HG03025 (cell line): ENCODE measurements at regions not wholly inside any gene's neighbourhood (a gene's known extent, or its start where the extent isn't known, plus 50 kb on each side); places are given as distances from the start of the nearest gene placed in this dataset.
"Not testable (repeated sequence)": the region's sequence is repeated elsewhere in the genome, so short reads cannot be mapped to it uniquely, and the experiment has no call there.

Source experiments
- ATAC-seq: cut with Tn5 transposase; IDR thresholded peaks from one replicate; pipeline ENCODE4 v1.9.1; 2021; ENCODE audit warnings: mild to moderate bottlenecking, moderate library complexity; ENCODE audit not compliant: unreplicated experiment, low FRiP score

GRCh38 chr11:95413761-95414160 is 182.8 kb upstream of the SESN3 start:
- no peak for ATAC-seq

- no peak for ATAC-seq
Observed at GRCh38 chr11:95413021-95413420, 182.0 kb upstream of the SESN3 start.

DNA sequence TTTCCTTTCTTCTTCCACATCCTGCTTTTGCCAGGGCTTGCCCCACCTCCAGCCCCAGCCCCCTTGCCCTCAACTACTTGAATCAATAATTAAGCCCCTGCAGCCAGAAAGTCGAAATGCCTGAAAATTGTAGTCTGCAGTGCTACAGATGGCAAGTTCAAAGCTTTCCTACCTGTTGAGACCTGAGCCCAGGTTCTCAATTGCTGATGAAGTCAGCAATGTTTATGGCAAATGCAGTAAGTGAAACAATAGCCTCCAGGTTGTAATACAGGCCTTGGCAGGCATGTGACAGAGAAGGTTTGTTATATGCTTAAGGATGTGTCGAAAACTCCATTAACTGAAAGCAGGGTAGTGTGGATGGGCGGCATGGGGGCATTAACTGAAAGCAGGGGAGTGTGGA is 181.1 kb upstream of the SESN3 start:
- ATAC-seq: no peak

- ATAC-seq: not testable (repeated sequence)
Observed at GRCh38 chr11:95410707-95411106, 179.7 kb upstream of the SESN3 start.

- no peak for ATAC-seq
Observed at GRCh38 chr11:95406271-95406670, 175.3 kb upstream of the SESN3 start.

DNA sequence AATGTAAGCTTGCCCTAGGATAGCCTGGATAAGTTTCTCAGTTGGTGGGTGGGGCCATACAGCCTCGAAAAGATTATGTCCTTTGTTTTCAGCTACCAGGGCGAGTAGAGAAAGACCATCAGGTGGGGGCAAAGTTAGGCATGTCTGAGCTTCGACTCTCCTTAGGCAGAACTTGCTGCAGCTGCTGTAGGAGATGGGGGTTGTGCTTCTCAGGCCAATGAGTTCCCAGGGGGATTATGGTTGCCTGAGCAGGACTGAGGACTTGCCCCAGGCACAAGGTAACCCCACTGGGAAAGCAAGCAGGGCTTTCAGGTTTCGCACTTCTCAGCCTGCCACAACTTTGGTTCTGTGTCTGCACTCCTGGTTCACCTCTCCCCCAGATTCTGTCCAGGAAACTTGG is 173.4 kb upstream of the SESN3 start:
- ATAC-seq: no peak

GRCh38 chr11:95398437-95399112 is 167.6 kb upstream of the SESN3 start:
- ATAC-seq: no peak

DNA sequence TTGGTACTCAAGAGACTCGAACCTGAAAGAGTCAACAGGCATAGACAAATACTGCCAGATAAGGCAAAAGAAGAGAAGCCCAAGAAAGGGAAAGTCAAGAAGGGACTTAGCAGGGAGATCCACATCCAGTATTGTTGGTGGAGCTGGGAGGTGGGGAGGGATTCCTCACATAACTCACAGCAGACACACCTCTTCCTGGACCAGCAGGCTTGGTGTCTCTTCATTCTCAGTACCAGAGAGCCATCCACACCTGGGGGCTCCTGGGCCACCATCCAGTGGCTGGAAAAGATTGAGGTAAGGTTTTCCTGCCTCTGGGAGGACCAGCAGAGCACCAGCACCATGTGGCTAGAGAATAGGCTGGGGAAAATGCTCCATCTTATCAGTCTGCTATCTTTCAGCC is 161.6 kb upstream of the SESN3 start:
- no peak for ATAC-seq

GRCh38 chr11:95389427-95389826 is 158.4 kb upstream of the SESN3 start:
- no peak for ATAC-seq

DNA sequence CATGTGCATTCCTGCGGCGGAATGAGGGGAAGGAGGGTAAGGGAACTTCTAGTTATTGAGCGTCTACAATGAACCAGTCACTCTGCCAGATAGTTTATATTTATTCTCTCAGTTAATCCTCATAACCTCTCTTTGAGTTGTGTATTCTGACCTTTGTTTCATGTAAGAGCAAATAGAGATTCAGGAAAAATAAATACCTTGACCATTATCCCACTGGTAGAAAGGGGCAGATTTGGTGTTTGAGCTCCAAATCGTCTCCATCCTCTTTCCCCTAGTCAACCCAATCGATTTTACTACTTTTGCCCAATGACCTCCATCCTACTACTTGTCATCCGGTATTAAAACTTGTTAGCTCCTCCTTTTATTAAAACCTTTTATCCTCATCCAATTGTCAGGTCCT is 157.1 kb upstream of the SESN3 start:
- no peak for ATAC-seq

- ATAC-seq: no peak
Observed at GRCh38 chr11:95387325-95387724, 156.3 kb upstream of the SESN3 start.

- ATAC-seq: no peak
Observed at GRCh38 chr11:95385577-95385976, 154.6 kb upstream of the SESN3 start.

DNA sequence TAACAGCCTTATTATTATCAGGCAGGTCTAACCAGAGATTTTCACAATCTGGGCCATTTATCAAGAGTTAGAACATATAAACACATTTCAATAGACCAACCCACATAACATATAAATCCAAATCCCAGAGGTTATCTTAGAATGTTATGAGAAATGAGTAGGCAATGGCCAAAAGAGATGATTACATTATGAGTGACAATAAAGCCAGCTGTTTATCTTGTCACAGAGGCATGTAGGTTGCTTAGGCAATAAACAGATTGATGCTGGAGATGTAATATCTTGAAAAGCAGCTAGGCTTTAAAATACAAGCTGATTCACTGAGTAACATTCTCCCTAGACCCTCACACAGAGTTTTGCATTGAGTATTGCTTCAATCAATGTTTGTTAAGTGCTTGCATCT is 148.5 kb upstream of the SESN3 start:
- no peak for ATAC-seq

DNA sequence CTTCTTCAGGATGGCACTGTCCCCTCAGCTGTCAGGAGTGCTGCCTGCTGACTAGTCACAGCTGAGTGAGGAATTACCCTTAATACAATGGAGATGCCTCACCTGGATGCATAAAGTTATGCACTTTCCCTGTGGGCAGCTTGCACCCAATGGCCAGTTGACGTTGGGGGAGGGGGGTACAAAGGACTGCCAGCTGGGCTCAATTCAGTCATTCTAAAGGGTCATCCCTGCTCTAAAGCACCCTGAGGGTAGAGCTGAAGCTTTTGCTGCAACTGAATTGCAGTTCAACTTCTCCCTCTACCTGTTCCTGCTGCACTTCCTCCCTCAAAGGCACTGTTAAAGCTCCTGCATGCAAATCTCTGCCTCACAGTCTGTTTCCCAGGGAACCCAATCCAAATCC is 147.8 kb upstream of the SESN3 start:
- ATAC-seq: no peak

- ATAC-seq: no peak
Observed at GRCh38 chr11:95378111-95378510, 147.1 kb upstream of the SESN3 start.

DNA sequence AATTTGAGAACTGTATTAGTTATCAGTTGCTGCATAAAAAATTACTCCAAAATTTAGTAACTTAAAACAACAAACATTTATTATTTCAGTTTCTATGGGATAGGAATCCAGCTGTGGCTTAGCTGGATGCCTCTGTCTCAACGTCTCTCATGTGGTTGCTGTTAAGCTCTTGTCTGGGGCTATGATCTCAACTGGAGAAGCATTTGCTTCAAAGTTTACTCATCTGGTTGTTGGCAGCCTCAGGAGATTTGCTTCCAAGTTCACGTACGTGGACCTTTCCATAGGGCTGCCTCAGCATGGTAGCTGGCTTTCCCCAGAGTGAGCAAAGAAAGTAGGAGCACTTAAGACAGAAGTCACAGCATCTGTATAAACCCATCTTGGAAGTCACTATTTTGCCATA is 144.9 kb upstream of the SESN3 start:
- no peak for ATAC-seq

DNA sequence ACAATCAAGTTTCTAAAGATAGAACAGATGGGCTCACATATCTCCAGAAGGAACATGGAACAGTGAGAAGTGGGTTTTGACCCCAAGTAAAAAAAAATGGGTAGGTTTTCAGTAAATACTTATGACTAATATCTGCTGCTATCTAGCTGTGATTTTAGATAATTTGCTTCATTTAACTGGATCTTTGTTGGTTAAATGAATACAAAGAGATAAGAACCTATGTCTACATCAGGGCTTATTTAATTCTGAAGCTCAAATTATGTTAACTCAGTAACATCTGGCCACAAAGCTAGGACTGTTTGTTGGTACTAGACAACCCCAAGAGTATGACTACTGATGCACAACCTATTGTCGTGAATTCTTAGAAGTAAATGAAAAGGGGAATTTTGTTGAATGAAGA is 144.4 kb upstream of the SESN3 start:
- ATAC-seq: no peak

- no peak for ATAC-seq
Observed at GRCh38 chr11:95374105-95374504, 143.1 kb upstream of the SESN3 start.

DNA sequence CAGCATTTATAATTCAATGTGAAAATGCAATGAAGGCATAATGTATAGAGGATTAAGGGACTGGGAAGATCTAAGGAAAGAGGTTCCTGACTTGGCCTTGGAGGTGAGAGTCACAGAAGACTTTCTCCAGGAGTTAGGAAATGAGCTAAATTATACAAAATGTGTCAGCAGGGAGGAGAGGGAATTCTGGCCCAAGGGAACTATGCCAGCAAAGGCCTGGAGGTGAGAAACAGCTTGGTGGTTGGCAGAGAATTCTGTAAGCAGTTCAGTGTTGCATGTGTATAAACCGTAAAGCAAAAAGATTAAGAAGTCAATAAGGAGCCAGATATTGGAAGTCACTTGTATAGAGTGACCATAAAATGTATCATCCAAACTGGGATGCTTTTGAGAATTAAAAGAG is 142.2 kb upstream of the SESN3 start:
- ATAC-seq: no peak

- ATAC-seq: no peak
Observed at GRCh38 chr11:95372097-95372656, 141.2 kb upstream of the SESN3 start.

DNA sequence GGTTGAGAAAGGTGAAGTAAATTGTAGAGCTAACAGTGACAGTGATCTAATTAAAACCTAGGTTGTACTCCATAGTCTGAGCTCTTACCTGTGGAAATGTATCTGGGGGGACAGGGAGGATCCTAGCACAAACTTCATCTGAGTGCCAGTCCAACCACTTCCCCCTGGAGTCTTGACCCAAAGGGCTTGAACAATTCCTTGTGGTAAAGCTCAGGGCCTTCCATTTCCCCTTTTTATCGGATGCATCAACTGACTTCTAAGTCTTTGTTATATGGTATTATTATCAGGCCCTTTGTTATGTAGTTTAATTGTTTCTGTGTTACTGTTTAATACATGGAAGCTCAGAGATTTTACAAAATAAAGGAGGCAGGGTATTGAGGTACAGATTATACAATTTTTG is 140.2 kb upstream of the SESN3 start:
- no peak for ATAC-seq

DNA sequence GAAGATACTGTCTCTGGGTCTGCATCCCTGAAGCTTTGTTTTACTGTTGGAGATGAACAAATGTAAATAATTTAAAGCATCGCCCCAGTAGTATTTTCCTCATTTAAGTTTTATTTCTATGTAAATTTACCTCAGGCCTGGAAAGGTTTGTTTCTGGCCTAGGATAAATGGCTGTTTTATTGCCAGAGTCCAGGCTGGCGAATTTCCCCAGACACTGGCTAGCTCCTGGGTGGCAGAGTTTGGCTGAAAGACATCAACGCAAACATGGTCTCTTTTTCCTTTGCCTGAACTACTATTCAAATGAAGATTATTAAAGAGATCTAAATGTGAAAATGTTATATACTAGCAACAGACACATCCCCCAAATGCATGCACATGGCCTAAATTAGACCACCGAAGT is 136.7 kb upstream of the SESN3 start:
- ATAC-seq: no peak

- no peak for ATAC-seq
Observed at GRCh38 chr11:95365348-95365747, 134.3 kb upstream of the SESN3 start.
